Activated gamma-delta T cell treated with anti-CD3 and anti-CD28 coated beads, Interleukin-2, amount 50 U/mL, for 16 hours (primary cell): ENCODE measurements at regions not wholly inside any gene's neighbourhood (a gene's known extent, or its start where the extent isn't known, plus 50 kb on each side); places are given as distances from the start of the nearest gene placed in this dataset.
"Not testable (repeated sequence)": the region's sequence is repeated elsewhere in the genome, so short reads cannot be mapped to it uniquely, and the experiment has no call there.

Experiments used
- DNase-seq: peaks from one replicate; pipeline ENCODE4 v3.0.0-alpha.2; 2020; ENCODE audit warnings: low read depth

- DNase-seq = no peak
Observed at GRCh38 chr15:95174301-95175259, 943.2 kb downstream of the MCTP2 start.

- no peak for DNase-seq
Observed at GRCh38 chr15:95175914-95176658, 944.7 kb downstream of the MCTP2 start.

- no peak for DNase-seq
Observed at GRCh38 chr15:95176794-95177577, 945.6 kb downstream of the MCTP2 start.

- DNase-seq = no peak
Observed at GRCh38 chr15:95180530-95180929, 949.2 kb downstream of the MCTP2 start.

- no peak for DNase-seq
Observed at GRCh38 chr15:95182091-95182490, 950.7 kb downstream of the MCTP2 start.

- no peak for DNase-seq
Observed at GRCh38 chr15:95192923-95193322, 961.6 kb downstream of the MCTP2 start.

GRCh38 chr15:95194746-95195145 lies 963.4 kb downstream of the MCTP2 start:
- no peak for DNase-seq

GRCh38 chr15:95196176-95196915 lies 965.0 kb downstream of the MCTP2 start:
- no peak for DNase-seq

GRCh38 chr15:95202569-95203349 lies 971.4 kb downstream of the MCTP2 start:
- no peak for DNase-seq

GRCh38 chr15:95205077-95205476 lies 973.7 kb downstream of the MCTP2 start:
- no peak for DNase-seq

- not testable (repeated sequence) for DNase-seq
Observed at GRCh38 chr15:95205830-95206229, 974.5 kb downstream of the MCTP2 start.

GRCh38 chr15:95208071-95208470 lies 976.7 kb downstream of the MCTP2 start:
- DNase-seq = no peak

GRCh38 chr15:95208988-95209387 lies 977.6 kb downstream of the MCTP2 start:
- DNase-seq = no peak

GRCh38 chr15:95210436-95210981 lies 979.1 kb downstream of the MCTP2 start:
- DNase-seq = no peak

- no peak for DNase-seq
Observed at GRCh38 chr15:95215017-95215416, 983.7 kb downstream of the MCTP2 start.

GRCh38 chr15:95226835-95227234 lies 995.5 kb downstream of the MCTP2 start:
- no peak for DNase-seq

- DNase-seq = no peak
Observed at GRCh38 chr15:95227235-95227634, 995.9 kb downstream of the MCTP2 start.

- no peak for DNase-seq
Observed at GRCh38 chr15:95228856-95229555, 997.6 kb downstream of the MCTP2 start.

GRCh38 chr15:95235033-95235432 lies 1003.7 kb downstream of the MCTP2 start:
- DNase-seq = no peak
